PC-9 (cell line): ENCODE measurements at regions not wholly inside any gene's neighbourhood (a gene's known extent, or its start where the extent isn't known, plus 50 kb on each side); places are given as distances from the start of the nearest gene placed in this dataset.

ENCODE experiments used
- BruUV-seq: library from RNA; stranded (reverse); fragments of 400-500 nt; replicated peaks from 2 replicates; lab custom pipeline; 2021; lab: Mats Ljungman, UMichigan
- CTCF ChIA-PET: fragments of 300-600 bp; sonication (Branson Sonifier 250); formaldehyde crosslinking; loops from one replicate; lab custom pipeline; 2022; ENCODE audit warnings: antibody characterized with exemption; lab: Charles Lee
- POLR2A ChIA-PET: fragments of 300-600 bp; sonication (Branson Sonifier 250); formaldehyde crosslinking; loops from one replicate; lab custom pipeline; 2022; ENCODE audit warnings: antibody characterized with exemption; ENCODE audit not compliant: unreplicated experiment; lab: Charles Lee
- DNase-seq, 2 experiments: peaks; one replicate each; pipeline versions ENCODE4 v3.0.0 to v3.0.0-alpha.2; 2015 to 2022; ENCODE audit warnings: mixed read lengths in 1 of 2
- H2AFZ ChIP-seq: fragments of 200-600 bp; sonication (generic); 2 replicates; pipeline ENCODE4 v1.8.1; 2017; ENCODE audit warnings: antibody characterized with exemption
- H3F3A ChIP-seq: fragments of 200-600 bp; sonication (generic); 2 replicates; pipeline ENCODE4 v1.8.1; 2017; ENCODE audit warnings: antibody characterized with exemption, mild to moderate bottlenecking, low read depth; ENCODE audit not compliant: insufficient read depth
- H3K27ac ChIP-seq: fragments of 200-600 bp; sonication (generic); 2 replicates; pipeline ENCODE4 v1.6.1; 2016; ENCODE audit warnings: mixed run types
- H3K27me3 ChIP-seq: fragments of 200-600 bp; sonication (generic); 2 replicates; pipeline ENCODE4 v1.6.1; 2016; ENCODE audit warnings: low read depth, mixed run types; ENCODE audit not compliant: insufficient read depth
- H3K36me3 ChIP-seq: fragments of 200-600 bp; sonication (generic); 2 replicates; pipeline ENCODE4 v1.6.1; 2016; ENCODE audit warnings: low read depth, mixed run types
- H3K4me1 ChIP-seq: fragments of 200-600 bp; sonication (generic); replicated peaks from 2 replicates; pipeline ENCODE4 v1.6.1; 2016; ENCODE audit warnings: mixed run types; ENCODE audit not compliant: insufficient read depth
- H3K4me2 ChIP-seq: fragments of 200-600 bp; sonication (generic); 2 replicates; pipeline ENCODE4 v1.6.1; 2017; ENCODE audit warnings: mixed run types
- H3K4me3 ChIP-seq: fragments of 200-600 bp; sonication (generic); 2 replicates; pipeline ENCODE4 v1.6.1; 2016; ENCODE audit warnings: mixed run types
- H3K79me2 ChIP-seq: fragments of 200-600 bp; sonication (generic); 2 replicates; pipeline ENCODE4 v1.6.1; 2017; ENCODE audit warnings: low read depth, mixed run types
- H3K9me2 ChIP-seq: fragments of 200-600 bp; sonication (generic); 2 replicates; pipeline ENCODE4 v1.8.1; 2017; ENCODE audit warnings: mild to moderate bottlenecking; ENCODE audit not compliant: insufficient read depth
- H3K9me3 ChIP-seq: fragments of 200-600 bp; sonication (generic); 2 replicates; pipeline ENCODE4 v1.8.1; 2016; ENCODE audit warnings: low read depth; ENCODE audit not compliant: insufficient read depth
- H4K20me1 ChIP-seq: fragments of 200-600 bp; sonication (generic); 2 replicates; pipeline ENCODE4 v1.8.1; 2017; ENCODE audit not compliant: insufficient read depth
- EZH2 ChIP-seq: fragments of 200-600 bp; sonication (generic); IDR thresholded peaks from 2 replicates; pipeline ENCODE4 v1.8.0; 2017; ENCODE audit warnings: antibody characterized with exemption, low read depth
- intact Hi-C: fragments of 100-400 bp; cut with micrococcal nuclease; formaldehyde crosslinking; loops from one replicate; pipeline ENCODE4 v1.10.0; 2022; ENCODE audit not compliant: unreplicated experiment
- TF ChIP-seq, protein P1 (sequence below): fragments of 200-600 bp; sonication (generic); conservative IDR thresholded peaks from 2 replicates; pipeline ENCODE4 v1.6.1; 2017; ENCODE audit warnings: mixed run types, antibody characterized with exemption, mild to moderate bottlenecking, moderate library complexity

DNA sequence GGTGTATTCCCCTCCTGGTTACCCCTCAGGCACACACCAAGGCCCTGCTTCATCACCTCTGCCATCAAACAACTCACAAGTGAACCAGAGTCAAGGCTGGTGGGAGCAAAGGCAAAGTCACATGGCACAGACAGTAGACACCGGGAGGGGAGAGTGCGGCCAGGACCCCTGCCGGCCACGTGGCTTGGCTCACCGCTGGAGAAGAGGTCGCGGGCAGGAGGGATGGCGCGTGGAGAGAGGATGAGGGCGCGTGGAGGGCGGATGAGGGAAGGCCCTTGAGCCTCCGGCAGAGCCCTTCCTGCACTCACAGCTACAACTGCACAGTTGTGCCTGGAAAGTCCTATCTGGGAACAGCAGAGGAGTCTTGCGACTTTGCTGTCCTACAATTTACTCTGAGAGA, 104.2 kb upstream of the ADRA2C start:
- H3K4me2 ChIP-seq = no peak overlapping the region
- H4K20me1 ChIP-seq = no peaks in the 10 kb centered on the region
- no peaks in the 10 kb centered on the region for H3K9me2 ChIP-seq
- BruUV-seq = no TSS peak
- no peak overlapping the region for H3K4me3 ChIP-seq
- POLR2A ChIA-PET = interaction anchor here (0.7 kb wide), 1 partner anchor 176 kb away, joined by 3 read pairs; no protein-coding TSS in a partner anchor
- H3K9me3 ChIP-seq = no peaks in the 10 kb centered on the region
- no peak for TF ChIP-seq EZH2
- TF ChIP-seq, protein P1, sequence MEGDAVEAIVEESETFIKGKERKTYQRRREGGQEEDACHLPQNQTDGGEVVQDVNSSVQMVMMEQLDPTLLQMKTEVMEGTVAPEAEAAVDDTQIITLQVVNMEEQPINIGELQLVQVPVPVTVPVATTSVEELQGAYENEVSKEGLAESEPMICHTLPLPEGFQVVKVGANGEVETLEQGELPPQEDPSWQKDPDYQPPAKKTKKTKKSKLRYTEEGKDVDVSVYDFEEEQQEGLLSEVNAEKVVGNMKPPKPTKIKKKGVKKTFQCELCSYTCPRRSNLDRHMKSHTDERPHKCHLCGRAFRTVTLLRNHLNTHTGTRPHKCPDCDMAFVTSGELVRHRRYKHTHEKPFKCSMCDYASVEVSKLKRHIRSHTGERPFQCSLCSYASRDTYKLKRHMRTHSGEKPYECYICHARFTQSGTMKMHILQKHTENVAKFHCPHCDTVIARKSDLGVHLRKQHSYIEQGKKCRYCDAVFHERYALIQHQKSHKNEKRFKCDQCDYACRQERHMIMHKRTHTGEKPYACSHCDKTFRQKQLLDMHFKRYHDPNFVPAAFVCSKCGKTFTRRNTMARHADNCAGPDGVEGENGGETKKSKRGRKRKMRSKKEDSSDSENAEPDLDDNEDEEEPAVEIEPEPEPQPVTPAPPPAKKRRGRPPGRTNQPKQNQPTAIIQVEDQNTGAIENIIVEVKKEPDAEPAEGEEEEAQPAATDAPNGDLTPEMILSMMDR = no peak
- DNase-seq = no peak
- H3K79me2 ChIP-seq = no peaks in the 10 kb centered on the region
- CTCF ChIA-PET = no interaction called here
- no peak overlapping the region for H3K27ac ChIP-seq
- H2AFZ ChIP-seq = no peak overlapping the region
- no peaks in the 10 kb centered on the region for H3F3A ChIP-seq
- peaks cover 95% of the 10 kb centered on the region for H3K27me3 ChIP-seq
- intact Hi-C loops = no loop called here
- no peaks in the 10 kb centered on the region for H3K36me3 ChIP-seq
- H3K4me1 ChIP-seq = no peaks in the 10 kb centered on the region

DNA sequence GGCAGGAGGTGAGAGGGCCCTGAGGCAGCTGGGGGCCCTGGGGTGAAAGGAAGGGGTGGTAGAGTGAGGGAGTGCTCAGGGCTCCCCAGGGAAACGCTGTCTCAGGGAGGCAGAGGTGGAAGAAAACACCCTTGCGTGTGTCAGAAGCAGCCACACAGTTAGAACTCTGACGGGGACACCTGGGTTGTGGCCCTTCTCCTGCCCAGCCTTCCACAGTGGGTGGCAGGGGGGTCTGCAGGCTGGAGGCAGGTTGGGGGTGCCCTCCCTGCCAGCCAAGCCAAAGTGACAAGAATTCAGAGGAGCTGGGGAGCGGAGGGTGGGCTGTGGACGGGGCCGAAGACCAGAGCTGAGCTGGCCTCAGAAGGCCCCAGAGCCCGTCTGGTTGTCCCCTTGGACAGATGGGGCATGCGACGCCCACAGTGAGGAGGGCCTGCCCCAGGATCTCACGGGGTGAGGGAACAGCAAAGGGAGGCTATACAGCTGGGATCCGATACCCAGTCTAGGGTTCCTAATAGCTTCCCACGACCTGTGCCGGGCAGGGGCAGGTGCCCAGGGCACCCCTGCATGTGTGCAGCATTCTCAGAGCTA, 105.2 kb upstream of the ADRA2C start:
- DNase-seq = no peak
- Histone ChIP-seq H3K9me2 (no peaks in the 10 kb centered on the region), H3K4me1 (no peaks in the 10 kb centered on the region), H2AFZ (no peak overlapping the region), H4K20me1 (no peaks in the 10 kb centered on the region), H3K36me3 (no peaks in the 10 kb centered on the region), H3K27me3 (peaks cover 95% of the 10 kb centered on the region), H3K4me2 (no peak overlapping the region), H3K4me3 (no peak overlapping the region), H3K79me2 (no peaks in the 10 kb centered on the region), H3K9me3 (no peaks in the 10 kb centered on the region), H3F3A (no peaks in the 10 kb centered on the region), H3K27ac (no peak overlapping the region)
- intact Hi-C loops = no loop called here
- TF ChIP-seq, protein P1 = no peak
- TF ChIP-seq EZH2 = no peak
- ChIA-PET CTCF (no interaction called here), POLR2A (interaction anchor here (0.7 kb wide), 1 partner anchor 175 kb away, joined by 3 read pairs; no protein-coding TSS in a partner anchor)
- no TSS peak for BruUV-seq

DNA sequence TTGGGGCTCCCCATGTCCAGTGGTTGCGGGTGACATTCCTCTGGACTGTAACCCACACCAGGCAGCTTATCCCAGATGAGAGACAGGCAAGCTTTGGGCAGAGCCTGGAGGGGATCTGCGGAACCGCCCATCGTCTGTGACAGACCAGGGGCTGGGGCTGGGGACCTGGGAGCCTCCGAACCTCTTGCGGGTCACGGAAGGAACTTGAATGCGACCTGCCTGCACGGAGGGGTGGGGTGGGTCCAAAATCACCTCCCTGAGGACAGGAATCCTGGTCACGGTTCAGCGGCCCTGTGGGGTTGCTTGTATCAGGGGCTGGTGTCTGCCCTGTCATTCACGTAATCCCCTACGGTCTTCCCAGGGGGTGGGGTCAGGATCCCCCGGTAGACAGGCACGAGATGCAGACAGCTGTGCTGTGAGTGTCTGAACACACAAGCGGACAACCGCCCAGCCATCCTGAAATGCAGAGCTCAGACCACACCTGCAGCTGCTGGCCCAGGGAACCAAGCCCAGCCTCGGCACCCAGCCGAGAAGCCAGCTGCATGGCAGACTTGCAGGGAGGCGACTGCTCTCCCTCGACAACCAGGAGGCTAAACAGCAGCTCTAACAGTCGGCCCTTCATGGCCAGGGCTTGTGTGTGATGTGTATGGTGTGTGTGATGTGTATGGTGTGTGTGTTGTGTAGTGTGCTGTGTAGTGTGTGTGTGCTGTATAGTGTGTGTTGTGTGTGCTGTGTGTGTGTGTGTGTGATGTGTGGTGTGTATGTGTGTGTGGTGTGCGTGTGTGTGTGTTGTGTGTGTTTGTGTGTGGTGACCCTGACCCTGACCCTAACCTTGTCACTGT, 105.9 kb upstream of the ADRA2C start:
- H3K9me3 ChIP-seq = no peaks in the 10 kb centered on the region
- H2AFZ ChIP-seq = no peak overlapping the region
- H3K27me3 ChIP-seq = peaks cover 97% of the 10 kb centered on the region
- POLR2A ChIA-PET = no interaction called here
- no peak overlapping the region for H3K4me3 ChIP-seq
- H3K4me2 ChIP-seq = no peak overlapping the region
- DNase-seq = no peak
- H3K36me3 ChIP-seq = no peaks in the 10 kb centered on the region
- H4K20me1 ChIP-seq = no peaks in the 10 kb centered on the region
- no peaks in the 10 kb centered on the region for H3K79me2 ChIP-seq
- intact Hi-C loops = no loop called here
- H3K27ac ChIP-seq = no peak overlapping the region
- no peaks in the 10 kb centered on the region for H3F3A ChIP-seq
- no peaks in the 10 kb centered on the region for H3K9me2 ChIP-seq
- H3K4me1 ChIP-seq = no peaks in the 10 kb centered on the region
- no TSS peak for BruUV-seq
- no peak for TF ChIP-seq EZH2
- TF ChIP-seq, protein P1 = no peak
- CTCF ChIA-PET = no interaction called here
